Pulmonary artery endothelial cell (primary cell): ENCODE measurements at regions not wholly inside any gene's neighbourhood (a gene's known extent, or its start where the extent isn't known, plus 50 kb on each side); places are given as distances from the start of the nearest gene placed in this dataset.
"Not testable (repeated sequence)": the region's sequence is repeated elsewhere in the genome, so short reads cannot be mapped to it uniquely, and the experiment has no call there.

ENCODE experiments used
- DNase-seq: peaks from one replicate; pipeline ENCODE4 v3.0.0-alpha.2; 2011; ENCODE audit warnings: low read depth, low spot score

DNA sequence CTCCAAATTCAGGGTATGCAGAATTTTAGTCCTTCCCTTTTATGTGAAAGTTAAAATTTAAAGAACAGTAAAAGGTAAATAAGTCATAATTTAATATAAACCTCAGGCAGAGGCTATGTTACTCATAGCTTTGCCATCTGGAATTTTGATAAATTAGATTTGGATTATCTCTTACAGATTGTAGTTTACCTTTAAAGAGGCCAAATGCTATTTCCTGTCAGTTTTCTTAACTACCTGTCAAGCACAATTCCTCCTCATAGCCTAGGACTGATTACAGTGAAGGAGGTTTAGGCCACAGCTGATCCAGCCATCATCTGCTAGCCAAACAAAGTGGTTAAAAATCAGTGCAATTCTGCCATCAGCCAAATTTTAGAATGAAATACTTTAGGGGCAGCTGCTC lies 128.1 kb downstream of the MFAP3L start:
- no peak for DNase-seq

GRCh38 chr4:169894767-169895166 lies 131.4 kb downstream of the MFAP3L start:
- DNase-seq = not testable (repeated sequence)

GRCh38 chr4:169885893-169886292 lies 128.1 kb upstream of the HPF1 start:
- no peak for DNase-seq

DNA sequence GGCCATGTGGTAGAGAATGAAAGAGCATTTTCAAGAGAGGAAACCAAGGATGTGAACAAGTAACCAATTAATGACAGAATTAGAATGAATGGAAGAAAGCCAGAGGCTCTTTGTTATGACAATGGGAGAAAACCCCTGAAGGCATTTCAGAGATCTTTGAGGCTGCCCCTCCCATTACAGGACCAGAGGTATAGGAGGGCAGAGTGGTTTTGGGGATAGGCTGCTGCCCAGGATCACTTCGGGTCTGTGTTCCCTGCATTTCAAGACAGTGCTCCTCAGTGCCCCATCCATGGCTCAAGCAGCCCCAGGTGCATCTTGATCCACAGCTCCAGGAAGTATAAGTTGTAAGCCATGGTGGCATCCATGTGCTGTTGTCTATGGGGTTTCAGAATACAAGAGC lies 124.0 kb upstream of the HPF1 start:
- no peak for DNase-seq

DNA sequence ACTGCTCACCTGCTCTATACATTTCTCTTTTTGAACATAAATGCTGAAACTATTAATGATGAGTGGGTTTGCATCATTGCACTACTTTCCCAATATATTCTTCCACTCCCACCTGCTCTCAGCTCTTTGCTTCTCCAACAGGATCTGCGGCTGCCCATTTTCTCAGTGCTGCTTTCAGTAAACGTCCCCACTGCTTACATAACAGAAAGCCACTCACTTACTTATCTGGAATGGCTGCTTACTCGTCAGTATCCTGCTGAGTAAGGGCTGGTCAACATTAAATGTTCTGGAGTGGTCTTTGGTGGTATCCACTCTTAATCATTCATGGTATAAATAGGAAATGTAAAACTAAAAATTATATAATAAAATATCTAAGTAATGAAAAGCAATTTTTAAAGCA lies 112.8 kb upstream of the HPF1 start:
- no peak for DNase-seq

DNA sequence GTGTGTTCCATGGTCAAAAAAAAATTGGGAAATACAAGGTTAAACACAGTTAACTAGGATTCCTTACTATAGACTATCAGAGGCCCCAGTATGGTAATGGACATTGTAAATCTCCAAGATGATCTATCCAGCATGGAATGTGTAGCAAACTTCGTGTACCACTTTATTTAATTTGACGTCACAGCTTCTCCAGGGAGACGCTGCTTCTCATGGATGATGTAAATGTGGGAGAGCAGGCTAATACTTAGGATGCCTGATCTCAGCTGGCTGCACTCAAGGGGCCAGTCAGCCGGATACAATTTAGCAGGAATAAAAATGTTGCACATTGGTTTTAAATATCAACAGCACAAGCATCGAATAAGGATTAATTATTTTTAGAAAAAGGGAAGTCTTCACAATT lies 111.7 kb upstream of the HPF1 start:
- DNase-seq = no peak

DNA sequence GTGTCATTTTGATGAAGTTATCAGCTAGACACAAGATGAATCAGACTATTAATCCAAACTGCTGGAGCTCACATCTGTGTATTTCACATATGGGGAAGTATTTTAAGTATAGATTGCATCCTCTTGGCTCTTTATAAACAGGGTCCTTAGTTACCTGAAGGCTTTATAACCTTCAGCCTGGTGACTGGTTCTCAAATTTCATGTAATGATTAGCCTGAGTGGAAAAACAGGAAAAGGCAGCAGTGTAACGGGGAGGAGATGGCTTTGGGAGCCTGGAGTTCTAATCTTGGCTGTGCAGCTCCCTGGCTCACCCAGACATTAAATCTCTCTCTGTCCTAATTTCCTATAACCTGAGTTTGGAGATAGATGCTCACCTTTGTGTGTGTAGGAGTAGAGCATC lies 103.8 kb upstream of the HPF1 start:
- DNase-seq = no peak

GRCh38 chr4:169859366-169860216 lies 101.8 kb upstream of the HPF1 start:
- DNase-seq = no peak

GRCh38 chr4:169854090-169854489 lies 96.3 kb upstream of the HPF1 start:
- no peak for DNase-seq

DNA sequence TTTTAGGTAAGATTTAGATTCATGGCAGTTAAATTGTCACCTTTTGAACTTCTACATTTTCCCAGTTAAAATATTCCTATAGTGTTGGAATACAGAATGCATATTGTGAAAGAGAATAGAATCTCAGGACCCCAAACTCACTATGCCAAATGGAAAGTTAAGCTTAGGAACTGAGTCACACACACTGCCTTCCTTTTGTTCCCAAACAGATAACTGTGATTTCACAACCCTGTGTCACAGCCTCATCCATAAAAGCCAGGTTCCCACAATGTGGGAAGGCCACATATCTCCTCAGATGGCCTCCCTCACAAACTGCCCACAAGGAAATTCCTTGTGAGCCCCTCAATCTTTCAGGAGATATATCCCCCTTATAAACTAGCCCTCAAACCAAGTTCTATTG lies 94.7 kb upstream of the HPF1 start:
- DNase-seq = no peak

GRCh38 chr4:169851750-169852149 lies 94.0 kb upstream of the HPF1 start:
- DNase-seq = no peak

DNA sequence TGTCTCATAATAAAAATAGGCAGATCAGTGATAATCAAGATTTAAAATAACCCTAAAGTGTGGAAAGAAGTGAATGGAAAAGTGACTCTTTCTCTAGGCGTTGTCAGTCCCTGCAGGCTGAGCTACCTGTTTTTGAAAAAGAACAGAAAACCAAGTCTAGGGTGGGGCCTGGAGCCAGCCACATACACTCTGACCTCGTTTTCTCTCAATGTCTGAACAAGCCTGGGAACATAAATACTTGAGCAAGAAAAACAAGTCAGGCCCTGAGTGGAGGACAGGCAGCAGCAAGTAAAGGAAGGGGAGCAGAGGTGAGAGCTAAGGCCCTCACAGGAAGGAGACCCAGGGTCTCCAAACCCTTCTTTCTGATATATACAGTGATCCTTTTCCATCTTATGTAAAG lies 91.7 kb upstream of the HPF1 start:
- DNase-seq = no peak

DNA sequence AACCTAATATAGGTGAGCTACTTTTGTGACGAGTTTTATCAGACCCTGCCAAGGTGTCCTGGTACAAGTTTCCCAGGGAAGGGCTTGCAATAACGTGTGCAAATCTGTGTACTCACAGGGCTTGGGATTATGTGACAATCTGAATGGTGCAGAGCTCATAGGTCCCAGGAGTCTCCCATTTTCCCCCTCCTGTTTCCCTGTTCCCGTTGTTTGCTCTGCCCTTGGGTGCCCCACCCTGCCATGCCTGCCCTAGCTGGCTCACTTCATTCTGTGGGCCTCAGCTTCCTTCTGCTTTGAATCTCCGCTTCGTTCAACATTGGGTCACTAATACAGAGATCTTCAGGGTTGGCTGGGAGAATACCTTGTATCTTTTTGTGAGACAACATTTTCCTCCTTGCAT lies 90.3 kb upstream of the HPF1 start:
- no peak for DNase-seq

DNA sequence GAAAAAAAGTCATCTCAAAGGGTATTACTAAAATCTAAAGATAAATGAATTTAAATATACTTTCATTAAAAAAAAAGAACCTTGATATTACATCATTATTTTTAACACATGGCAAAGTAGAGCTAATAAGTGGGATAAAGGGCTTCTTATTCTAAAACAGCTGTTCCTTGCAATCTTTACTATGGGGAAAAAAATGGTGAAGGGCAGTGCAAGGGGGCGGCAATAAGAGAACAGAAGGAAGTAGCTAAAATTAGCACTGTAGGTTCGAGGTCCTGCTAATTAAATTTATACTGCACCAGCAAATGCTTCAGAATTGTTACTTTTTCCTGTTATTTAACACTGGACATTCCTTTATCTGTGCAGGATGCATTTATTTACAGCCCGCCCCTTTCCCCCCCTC lies 89.4 kb upstream of the HPF1 start:
- DNase-seq = no peak

DNA sequence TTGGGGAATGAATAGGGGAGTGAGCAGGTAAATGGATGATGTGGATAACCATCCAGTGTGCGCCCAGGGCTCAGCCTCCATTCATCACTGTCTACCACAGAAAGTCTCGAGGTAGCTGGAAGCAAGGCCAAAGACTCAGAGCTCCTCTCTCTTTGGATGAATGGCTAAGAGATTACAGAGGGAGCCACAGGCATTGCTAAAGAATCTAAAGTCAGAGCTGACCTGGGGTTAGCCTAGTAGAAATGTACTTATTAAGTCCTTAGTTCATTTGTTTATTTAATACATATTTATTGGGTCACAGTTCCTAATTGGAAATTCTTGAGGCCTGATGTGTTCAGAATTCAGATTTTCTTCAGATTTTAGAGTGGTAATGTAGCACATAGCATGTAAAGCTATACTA lies 88.7 kb upstream of the HPF1 start:
- DNase-seq = no peak

GRCh38 chr4:169841776-169842175 lies 84.0 kb upstream of the HPF1 start:
- DNase-seq = no peak

GRCh38 chr4:169840554-169840953 lies 82.8 kb upstream of the HPF1 start:
- no peak for DNase-seq

DNA sequence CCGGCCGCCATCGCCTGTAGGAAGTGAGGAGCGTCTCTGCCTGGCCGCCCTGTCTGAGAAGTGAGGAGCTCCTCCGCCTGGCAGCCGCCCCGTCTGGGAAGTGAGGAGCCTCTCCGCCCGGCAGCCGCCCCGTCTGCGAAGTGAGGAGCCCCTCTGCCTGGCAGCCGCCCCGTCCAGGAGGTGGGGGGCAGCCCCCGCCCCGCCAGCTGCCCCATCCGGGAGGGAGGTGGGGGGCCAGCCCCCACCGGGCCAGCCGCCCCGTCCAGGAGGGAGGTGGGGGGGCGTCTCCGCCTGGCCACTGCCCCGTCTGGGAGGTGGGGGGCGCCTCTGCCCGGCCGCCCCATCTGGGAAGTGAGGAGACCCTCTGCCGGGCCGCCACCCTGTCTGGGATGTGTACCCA lies 70.6 kb upstream of the HPF1 start:
- DNase-seq = not testable (repeated sequence)

DNA sequence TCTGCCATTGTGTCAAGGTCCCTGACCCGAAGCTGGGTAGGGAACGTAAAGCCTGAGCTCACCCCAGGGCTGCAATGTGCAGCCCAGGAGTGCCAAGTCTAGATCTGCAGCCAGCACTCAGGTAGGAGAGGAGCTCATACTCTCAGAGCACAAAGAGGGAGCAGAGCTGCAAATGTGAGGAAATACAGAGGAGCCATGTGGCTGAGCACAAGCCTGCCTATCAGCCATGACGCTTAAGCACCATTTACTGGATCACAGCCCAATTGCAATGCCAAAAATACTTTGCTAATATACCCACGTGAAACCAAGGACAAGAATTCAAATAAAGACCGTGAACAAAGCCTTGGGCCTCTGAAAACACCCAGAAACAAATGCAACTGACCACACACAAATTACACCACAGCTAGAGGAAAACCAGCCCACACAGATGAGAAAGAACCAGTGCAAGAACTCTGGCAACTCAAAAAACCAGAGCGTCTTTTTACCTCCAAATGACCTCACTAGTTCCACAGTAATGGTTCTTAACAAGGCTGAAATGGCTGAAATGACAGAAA lies 69.0 kb upstream of the HPF1 start:
- no peak for DNase-seq

DNA sequence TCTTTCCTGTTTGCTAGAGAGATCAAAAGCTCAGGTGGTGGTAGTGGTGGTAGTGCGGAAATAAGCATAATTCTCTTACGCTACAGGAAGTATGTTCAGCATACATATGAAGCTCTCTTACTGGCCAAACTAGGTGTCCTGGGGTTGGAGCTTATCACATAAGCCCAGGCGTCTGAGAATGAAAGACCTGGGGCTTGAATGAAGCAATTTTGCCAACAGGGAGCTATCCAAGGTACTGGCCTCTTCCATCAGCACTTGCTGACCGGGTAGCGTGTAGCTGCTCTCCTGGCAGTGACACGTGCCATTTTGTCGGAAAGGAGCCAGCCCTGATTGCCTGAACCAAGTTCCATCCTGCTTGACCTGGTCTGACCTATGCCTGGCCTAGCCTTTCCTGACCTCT lies 65.9 kb upstream of the HPF1 start:
- DNase-seq = no peak

DNA sequence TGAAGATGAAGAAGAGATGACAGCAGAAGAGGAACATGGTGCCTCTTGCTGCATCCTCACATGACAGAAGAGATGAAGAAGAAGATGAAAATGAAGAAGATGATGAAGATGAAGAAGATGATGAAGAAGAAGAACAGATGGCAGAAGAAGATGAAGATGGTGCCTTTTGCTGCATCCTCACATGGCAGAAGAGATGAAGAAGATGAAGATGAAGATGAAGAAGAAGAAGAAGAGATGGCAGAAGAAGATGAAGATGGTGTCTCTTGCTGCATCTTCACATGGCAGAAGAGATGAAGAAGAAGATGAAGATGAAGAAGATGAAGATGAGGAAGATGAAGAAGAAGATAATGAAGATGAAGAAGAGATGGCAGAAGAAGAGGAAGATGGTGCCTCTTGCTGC lies 63.7 kb upstream of the HPF1 start:
- DNase-seq = no peak

- no peak for DNase-seq
Observed at GRCh38 chr4:169818063-169818679, 60.4 kb upstream of the HPF1 start.

GRCh38 chr4:169815606-169816005 lies 57.9 kb upstream of the HPF1 start:
- no peak for DNase-seq
